Stimulated activated CD8-positive, alpha-beta memory T cell treated with anti-CD3 and anti-CD28 coated beads, Interleukin-7, amount 100 ng/mL, for 1 hour (primary cell): ENCODE measurements at regions not wholly inside any gene's neighbourhood (a gene's known extent, or its start where the extent isn't known, plus 50 kb on each side); places are given as distances from the start of the nearest gene placed in this dataset.
"Not testable (repeated sequence)": the region's sequence is repeated elsewhere in the genome, so short reads cannot be mapped to it uniquely, and the experiment has no call there.

Experiments
- DNase-seq, 2 donors: peaks; one replicate each; pipeline ENCODE4 v3.0.0-alpha.2; 2020; ENCODE audit warnings: low read depth in 2 of 2

- no peak for DNase-seq
Observed at GRCh38 chr6:4656106-4656505, 120.1 kb upstream of the CDYL start.

GRCh38 chr6:4655196-4656025 is 120.8 kb upstream of the CDYL start:
- no peak for DNase-seq

- DNase-seq = no peak
Observed at GRCh38 chr6:4653141-4653540, 123.1 kb upstream of the CDYL start.

GRCh38 chr6:4651831-4652467 is 124.3 kb upstream of the CDYL start:
- DNase-seq = no peak

GRCh38 chr6:4649728-4650127 is 126.5 kb upstream of the CDYL start:
- DNase-seq = no peak

- DNase-seq = no peak
Observed at GRCh38 chr6:4647414-4648365, 128.5 kb upstream of the CDYL start.

- no peak for DNase-seq
Observed at GRCh38 chr6:4645713-4646360, 130.4 kb upstream of the CDYL start.

GRCh38 chr6:4644996-4645395 is 131.2 kb upstream of the CDYL start:
- DNase-seq = no peak

- no peak for DNase-seq
Observed at GRCh38 chr6:4641461-4641860, 134.7 kb upstream of the CDYL start.

- no peak for DNase-seq
Observed at GRCh38 chr6:4640139-4640538, 136.1 kb upstream of the CDYL start.

GRCh38 chr6:4638641-4639040 is 137.6 kb upstream of the CDYL start:
- DNase-seq = no peak

- DNase-seq = no peak
Observed at GRCh38 chr6:4637691-4638433, 138.3 kb upstream of the CDYL start.

- no peak for DNase-seq
Observed at GRCh38 chr6:4636881-4637224, 139.4 kb upstream of the CDYL start.

- DNase-seq = no peak
Observed at GRCh38 chr6:4636191-4636880, 139.9 kb upstream of the CDYL start.

- no peak for DNase-seq
Observed at GRCh38 chr6:4635666-4636065, 140.5 kb upstream of the CDYL start.

GRCh38 chr6:4632421-4632820 is 143.8 kb upstream of the CDYL start:
- DNase-seq = no peak

GRCh38 chr6:4629789-4630188 is 146.4 kb upstream of the CDYL start:
- DNase-seq = not testable (repeated sequence)

- DNase-seq = no peak
Observed at GRCh38 chr6:4625557-4625956, 150.6 kb upstream of the CDYL start.

GRCh38 chr6:4624726-4625125 is 151.5 kb upstream of the CDYL start:
- no peak for DNase-seq

GRCh38 chr6:4620284-4621151 is 155.7 kb upstream of the CDYL start:
- DNase-seq = no peak
